Loucy (cell line): ENCODE measurements at regions not wholly inside any gene's neighbourhood (a gene's known extent, or its start where the extent isn't known, plus 50 kb on each side); places are given as distances from the start of the nearest gene placed in this dataset.

ENCODE experiments used
- CTCF ChIP-seq: fragments of 200-600 bp; sonication (generic); conservative IDR thresholded peaks from 2 replicates; pipeline ENCODE4 v1.5.1; 2014; ENCODE audit warnings: mild to moderate bottlenecking, antibody characterized with exemption, low read length
- EZH2phosphoT487 ChIP-seq: fragments of 200-600 bp; IDR thresholded peaks from 2 replicates; pipeline ENCODE4 v1.6.1; 2018; ENCODE audit warnings: antibody characterized with exemption, mild to moderate bottlenecking, moderate library complexity, borderline replicate concordance

- no peak for TF ChIP-seq CTCF
- TF ChIP-seq EZH2phosphoT487: no peak
These were observed 63.0 kb upstream of the HHIP start for GRCh38 chr4:144582975-144583374.
